GM12891 (cell line): ENCODE measurements at regions not wholly inside any gene's neighbourhood (a gene's known extent, or its start where the extent isn't known, plus 50 kb on each side); places are given as distances from the start of the nearest gene placed in this dataset.

Source experiments
- DNase-seq: peaks from one replicate; pipeline ENCODE4 v3.0.0; 2011; ENCODE audit warnings: low spot score; ENCODE audit not compliant: insufficient read length
- FAIRE-seq: peaks from 2 replicates; lab custom pipeline; 2011; peaks lifted over from hg19 to GRCh38; lab: Jason Lieb, UNC
- PAX5 ChIP-seq: IDR thresholded peaks from 2 replicates; pipeline ENCODE4 v1.6.1; 2011; ENCODE audit warnings: low read length, moderate library complexity, mild to moderate bottlenecking; ENCODE audit not compliant: insufficient read depth, severe bottlenecking
- POLR2A ChIP-seq: IDR thresholded peaks from 2 replicates; pipeline ENCODE4 v1.6.1; 2011; ENCODE audit warnings: low read depth, low read length, control low read depth
- POLR2AphosphoS5 ChIP-seq: IDR thresholded peaks from 2 replicates; pipeline ENCODE4 v1.6.1; 2011; ENCODE audit warnings: low read depth, low read length, control low read depth
- POU2F2 ChIP-seq: IDR thresholded peaks from 2 replicates; pipeline ENCODE4 v1.6.1; 2011; ENCODE audit warnings: low read depth, mild to moderate bottlenecking, control low read depth, low read length, moderate library complexity
- SPI1 ChIP-seq: IDR thresholded peaks from 2 replicates; pipeline ENCODE4 v1.6.1; 2011; ENCODE audit warnings: low read depth, low read length, control low read depth
- TAF1 ChIP-seq: IDR thresholded peaks from 2 replicates; pipeline ENCODE4 v1.6.1; 2011; ENCODE audit warnings: low read depth, low read length, control low read depth

DNA sequence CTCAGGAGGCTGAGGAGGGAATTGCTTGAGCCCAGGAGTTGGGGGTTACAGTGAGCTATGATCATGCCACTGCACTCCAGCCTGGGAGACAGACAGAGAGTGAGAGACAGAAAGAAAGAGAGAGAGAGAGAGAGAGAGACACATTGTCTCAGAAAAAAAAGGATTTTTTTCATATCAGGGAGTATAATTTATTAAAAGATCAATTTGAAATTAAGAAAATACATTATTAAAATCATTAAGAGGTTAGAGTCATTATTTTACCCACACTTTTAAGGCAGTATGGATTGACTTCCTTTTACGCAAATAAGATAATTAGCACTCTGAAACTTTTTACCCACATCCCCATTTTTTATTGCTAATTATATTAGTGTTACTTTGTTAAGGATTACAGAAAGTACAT, 804.3 kb downstream of the CDH11 start:
- TF ChIP-seq POU2F2 (no peak), SPI1 (no peak)
- no peak for DNase-seq
- FAIRE-seq, result no peak

DNA sequence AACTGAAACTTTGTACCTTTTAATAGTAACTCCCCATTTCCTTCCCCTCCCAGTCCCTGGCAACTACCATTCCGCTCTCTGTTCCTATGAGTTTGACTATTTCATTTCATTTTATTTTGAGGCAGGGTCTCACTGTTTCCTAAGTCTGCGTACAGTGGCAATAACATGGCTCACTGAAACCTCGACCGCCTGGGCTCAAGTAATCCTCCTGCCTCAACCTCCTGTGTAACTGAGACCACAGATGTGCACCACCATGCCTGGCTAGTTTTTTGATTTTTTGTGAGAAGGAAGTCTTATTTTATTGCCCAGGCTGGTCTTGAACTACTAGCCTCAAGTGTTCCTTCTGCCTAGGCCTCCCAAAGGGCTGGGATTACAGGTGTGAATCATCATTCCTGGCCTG, 808.1 kb downstream of the CDH11 start:
- no peak for FAIRE-seq
- DNase-seq, result no peak
- no peak for TF ChIP-seq SPI1
- no peak for TF ChIP-seq PAX5
- no peak for TF ChIP-seq POLR2AphosphoS5
- TF ChIP-seq TAF1, result no peak
- TF ChIP-seq POU2F2, result no peak
- no peak for TF ChIP-seq POLR2A

- DNase-seq (no peak), FAIRE-seq (no peak)
- no peak for TF ChIP-seq POLR2A
- TF ChIP-seq POU2F2, result no peak
- TF ChIP-seq SPI1, result no peak
These were observed 808.9 kb downstream of the CDH11 start for GRCh38 chr16:64312980-64313379.

- TF ChIP-seq TAF1 (no peak), POLR2A (no peak), POU2F2 (no peak), POLR2AphosphoS5 (no peak), PAX5 (no peak), SPI1 (no peak)
- FAIRE-seq (no peak), DNase-seq (no peak)
These were observed 809.6 kb downstream of the CDH11 start for GRCh38 chr16:64312292-64312691.

- TF ChIP-seq TAF1 (no peak), POU2F2 (no peak), SPI1 (no peak), POLR2AphosphoS5 (no peak), POLR2A (no peak)
- DNase-seq (no peak), FAIRE-seq (no peak)
These were observed 810.6 kb downstream of the CDH11 start for GRCh38 chr16:64311241-64311640.

- FAIRE-seq (no peak), DNase-seq (no peak)
- TF ChIP-seq POU2F2 (no peak), PAX5 (no peak), POLR2AphosphoS5 (no peak), TAF1 (no peak), SPI1 (no peak), POLR2A (no peak)
These were observed 812.3 kb downstream of the CDH11 start for GRCh38 chr16:64309398-64310110.

GRCh38 chr16:64308721-64309120, 813.1 kb downstream of the CDH11 start:
- DNase-seq (no peak), FAIRE-seq (no peak)
- TF ChIP-seq PAX5 (no peak), SPI1 (no peak), POLR2A (no peak), POU2F2 (no peak), TAF1 (no peak), POLR2AphosphoS5 (no peak)

- TF ChIP-seq PAX5 (no peak), POLR2A (no peak), TAF1 (no peak), POLR2AphosphoS5 (no peak), POU2F2 (no peak), SPI1 (no peak)
- DNase-seq, result no peak
- FAIRE-seq, result no peak
These were observed 814.4 kb downstream of the CDH11 start for GRCh38 chr16:64307431-64307830.

- FAIRE-seq, result no peak
- DNase-seq, result no peak
These were observed 816.2 kb downstream of the CDH11 start for GRCh38 chr16:64305663-64306062.

GRCh38 chr16:64304951-64305350, 816.9 kb downstream of the CDH11 start:
- no peak for DNase-seq

More at GRCh38 chr16:64305663-64306062, 816.2 kb downstream of the CDH11 start:
- TF ChIP-seq PAX5 (no peak), POLR2A (no peak)

DNA sequence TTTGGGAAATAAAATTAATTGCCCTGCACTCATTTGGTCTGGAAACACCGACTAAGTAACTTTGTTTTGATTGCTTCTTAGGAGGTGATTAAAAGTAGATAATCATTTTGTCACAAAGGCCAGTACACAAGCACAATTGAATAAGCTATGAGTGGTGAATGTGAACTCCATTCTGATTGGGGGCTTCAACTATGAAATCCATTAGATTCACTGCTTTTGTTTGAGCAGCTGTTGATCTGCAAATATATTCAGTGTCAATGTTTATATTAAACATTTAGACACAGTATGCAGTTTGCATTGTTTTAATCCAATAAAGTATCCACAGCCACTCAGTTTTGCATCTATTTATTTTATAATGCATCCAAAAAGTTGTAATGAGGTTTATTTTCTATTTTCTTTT, 817.5 kb downstream of the CDH11 start:
- FAIRE-seq (no peak), DNase-seq (no peak)
- no peak for TF ChIP-seq POLR2AphosphoS5
- TF ChIP-seq POU2F2, result no peak
- TF ChIP-seq POLR2A, result no peak
- no peak for TF ChIP-seq PAX5
- TF ChIP-seq SPI1, result no peak
- TF ChIP-seq TAF1, result no peak

More at GRCh38 chr16:64304951-64305350, 816.9 kb downstream of the CDH11 start:
- no peak for TF ChIP-seq PAX5
- no peak for TF ChIP-seq TAF1
- no peak for TF ChIP-seq POLR2A
- no peak for TF ChIP-seq POU2F2
- no peak for TF ChIP-seq POLR2AphosphoS5
- TF ChIP-seq SPI1, result no peak
- FAIRE-seq, result no peak
